GM19025 (cell line): ENCODE measurements at regions not wholly inside any gene's neighbourhood (a gene's known extent, or its start where the extent isn't known, plus 50 kb on each side); places are given as distances from the start of the nearest gene placed in this dataset.

Source experiments
- ATAC-seq: cut with Tn5 transposase; IDR thresholded peaks from one replicate; pipeline ENCODE4 v1.9.1; 2021; ENCODE audit warnings: mild to moderate bottlenecking, low read depth, moderate library complexity; ENCODE audit not compliant: unreplicated experiment

GRCh38 chr15:95558131-95558530, 772.4 kb upstream of the NR2F2 start:
- ATAC-seq, result no peak

- no peak for ATAC-seq
Measured at GRCh38 chr15:95558916-95559315, 771.6 kb upstream of the NR2F2 start.

- ATAC-seq, result no peak
Measured at GRCh38 chr15:95559875-95560394, 770.6 kb upstream of the NR2F2 start.

GRCh38 chr15:95561463-95561862, 769.0 kb upstream of the NR2F2 start:
- no peak for ATAC-seq

GRCh38 chr15:95563634-95564033, 766.9 kb upstream of the NR2F2 start:
- ATAC-seq, result no peak

GRCh38 chr15:95565016-95565600, 765.4 kb upstream of the NR2F2 start:
- ATAC-seq, result no peak

- no peak for ATAC-seq
Measured at GRCh38 chr15:95565690-95566089, 764.8 kb upstream of the NR2F2 start.

- ATAC-seq, result no peak
Measured at GRCh38 chr15:95567686-95568085, 762.8 kb upstream of the NR2F2 start.

GRCh38 chr15:95574053-95574452, 756.4 kb upstream of the NR2F2 start:
- no peak for ATAC-seq

- ATAC-seq, result no peak
Measured at GRCh38 chr15:95577927-95578326, 752.6 kb upstream of the NR2F2 start.

GRCh38 chr15:95580121-95580520, 750.4 kb upstream of the NR2F2 start:
- no peak for ATAC-seq

- ATAC-seq, result no peak
Measured at GRCh38 chr15:95581595-95581994, 748.9 kb upstream of the NR2F2 start.

- ATAC-seq, result no peak
Measured at GRCh38 chr15:95584088-95584487, 746.4 kb upstream of the NR2F2 start.

- ATAC-seq, result no peak
Measured at GRCh38 chr15:95588056-95588455, 742.4 kb upstream of the NR2F2 start.

- ATAC-seq, result no peak
Measured at GRCh38 chr15:95590533-95591044, 739.9 kb upstream of the NR2F2 start.

- no peak for ATAC-seq
Measured at GRCh38 chr15:95591270-95591669, 739.2 kb upstream of the NR2F2 start.

GRCh38 chr15:95591886-95592285, 738.6 kb upstream of the NR2F2 start:
- no peak for ATAC-seq

- ATAC-seq, result no peak
Measured at GRCh38 chr15:95594496-95594895, 736.0 kb upstream of the NR2F2 start.

- no peak for ATAC-seq
Measured at GRCh38 chr15:95595759-95596158, 734.7 kb upstream of the NR2F2 start.

- no peak for ATAC-seq
Measured at GRCh38 chr15:95596496-95596895, 734.0 kb upstream of the NR2F2 start.

GRCh38 chr15:95598251-95598855, 732.1 kb upstream of the NR2F2 start:
- no peak for ATAC-seq

GRCh38 chr15:95600367-95600766, 730.1 kb upstream of the NR2F2 start:
- no peak for ATAC-seq
